ENCODE measurements at regions not wholly inside any gene's neighbourhood (a gene's known extent, or its start where the extent isn't known, plus 50 kb on each side); places are given as distances from the start of the nearest gene placed in this dataset.

DNA sequence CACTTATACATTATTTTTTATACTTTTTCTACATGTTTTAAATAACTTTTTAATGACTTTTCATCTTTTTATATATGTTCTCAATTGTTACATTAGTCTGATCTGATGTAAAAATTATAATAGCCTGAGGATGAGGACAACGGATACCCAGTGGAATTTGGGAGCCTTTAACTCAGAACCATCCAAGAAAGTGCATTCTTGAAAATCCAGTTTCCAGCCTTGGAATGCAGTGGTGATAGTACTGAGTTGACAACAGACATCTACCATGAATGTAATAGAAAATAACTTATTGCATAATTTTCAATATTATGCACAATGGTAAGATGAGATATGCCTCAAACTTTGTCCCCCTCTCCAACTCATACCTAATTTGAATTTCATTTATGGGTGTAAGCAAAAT, 120.7 kb upstream of the ZC3H15 start:
- TF ChIP-seq, protein P1, sequence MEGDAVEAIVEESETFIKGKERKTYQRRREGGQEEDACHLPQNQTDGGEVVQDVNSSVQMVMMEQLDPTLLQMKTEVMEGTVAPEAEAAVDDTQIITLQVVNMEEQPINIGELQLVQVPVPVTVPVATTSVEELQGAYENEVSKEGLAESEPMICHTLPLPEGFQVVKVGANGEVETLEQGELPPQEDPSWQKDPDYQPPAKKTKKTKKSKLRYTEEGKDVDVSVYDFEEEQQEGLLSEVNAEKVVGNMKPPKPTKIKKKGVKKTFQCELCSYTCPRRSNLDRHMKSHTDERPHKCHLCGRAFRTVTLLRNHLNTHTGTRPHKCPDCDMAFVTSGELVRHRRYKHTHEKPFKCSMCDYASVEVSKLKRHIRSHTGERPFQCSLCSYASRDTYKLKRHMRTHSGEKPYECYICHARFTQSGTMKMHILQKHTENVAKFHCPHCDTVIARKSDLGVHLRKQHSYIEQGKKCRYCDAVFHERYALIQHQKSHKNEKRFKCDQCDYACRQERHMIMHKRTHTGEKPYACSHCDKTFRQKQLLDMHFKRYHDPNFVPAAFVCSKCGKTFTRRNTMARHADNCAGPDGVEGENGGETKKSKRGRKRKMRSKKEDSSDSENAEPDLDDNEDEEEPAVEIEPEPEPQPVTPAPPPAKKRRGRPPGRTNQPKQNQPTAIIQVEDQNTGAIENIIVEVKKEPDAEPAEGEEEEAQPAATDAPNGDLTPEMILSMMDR (IDR thresholded peaks at IDR 0.05): no peak
- TF ChIP-seq POLR2A (IDR thresholded peaks at IDR 0.05): no peak
